WTC11 (cell line): ENCODE measurements at regions not wholly inside any gene's neighbourhood (a gene's known extent, or its start where the extent isn't known, plus 50 kb on each side); places are given as distances from the start of the nearest gene placed in this dataset.

ENCODE experiments used
- E2F5 ChIP-seq: sonication (generic); formaldehyde crosslinking; IDR thresholded peaks from 2 replicates; pipeline ENCODE4 v1.8.1; 2022; ENCODE audit warnings: mild to moderate bottlenecking, moderate library complexity, missing genetic modification reagents
- ETV6 ChIP-seq: sonication (generic); formaldehyde crosslinking; IDR thresholded peaks from 2 replicates; pipeline ENCODE4 v1.8.1; 2022; ENCODE audit warnings: mild to moderate bottlenecking, missing genetic modification reagents
- NR1H2 ChIP-seq: sonication (generic); formaldehyde crosslinking; IDR thresholded peaks from 2 replicates; pipeline ENCODE4 v1.9.0; 2021; ENCODE audit warnings: mild to moderate bottlenecking, moderate library complexity, missing genetic modification reagents
- RELA ChIP-seq: sonication (generic); formaldehyde crosslinking; IDR thresholded peaks from 2 replicates; pipeline ENCODE4 v1.8.1; 2022; ENCODE audit warnings: missing genetic modification reagents, mild to moderate bottlenecking, borderline replicate concordance
- SMAD3 ChIP-seq: sonication (generic); formaldehyde crosslinking; IDR thresholded peaks from 2 replicates; pipeline ENCODE4 v1.8.0; 2022; ENCODE audit warnings: missing genetic modification reagents, mild to moderate bottlenecking, borderline replicate concordance
- SP1 ChIP-seq: sonication (generic); formaldehyde crosslinking; conservative IDR thresholded peaks from 2 replicates; pipeline ENCODE4 v1.8.1; 2022; ENCODE audit warnings: missing genetic modification reagents
- TEAD4 ChIP-seq: sonication (generic); formaldehyde crosslinking; IDR thresholded peaks from 2 replicates; pipeline ENCODE4 v1.8.0; 2022; ENCODE audit warnings: mild to moderate bottlenecking, missing genetic modification reagents
- USF1 ChIP-seq: sonication (generic); formaldehyde crosslinking; IDR thresholded peaks from 2 replicates; pipeline ENCODE4 v1.8.0; 2022; ENCODE audit warnings: mild to moderate bottlenecking, missing genetic modification reagents
- ZNF423 ChIP-seq: fragments of 250-450 bp; sonication (Bioruptor Pico); IDR thresholded peaks from 2 replicates; pipeline ENCODE4 v2.1.2; 2022; ENCODE audit warnings: mild to moderate bottlenecking, moderate library complexity
- TF ChIP-seq, protein P1 (sequence below): sonication (generic); formaldehyde crosslinking; IDR thresholded peaks from 2 replicates; pipeline ENCODE4 v1.8.1; 2023; ENCODE audit warnings: mild to moderate bottlenecking, missing genetic modification reagents
- TF ChIP-seq, protein P2 (sequence below): fragments of 200-600 bp; IDR thresholded peaks from 2 replicates; pipeline ENCODE4 v1.8.0; 2022; ENCODE audit warnings: antibody characterized with exemption
- TF ChIP-seq, protein P3 (sequence below): sonication (generic); formaldehyde crosslinking; IDR thresholded peaks from 2 replicates; pipeline ENCODE4 v1.8.0; 2022; ENCODE audit warnings: mild to moderate bottlenecking, missing genetic modification reagents
- TF ChIP-seq, protein P4 (sequence below): sonication (generic); formaldehyde crosslinking; IDR thresholded peaks from 2 replicates; pipeline ENCODE4 v1.8.1; 2022; ENCODE audit warnings: low read depth, mild to moderate bottlenecking, moderate library complexity, missing genetic modification reagents, borderline replicate concordance
- TF ChIP-seq, protein P5 (sequence below): sonication (generic); formaldehyde crosslinking; conservative IDR thresholded peaks from 2 replicates; pipeline ENCODE4 v1.8.1; 2023; ENCODE audit warnings: mild to moderate bottlenecking, low read depth, missing genetic modification reagents, moderate library complexity

GRCh38 chr2:146119586-146119985, 1599.7 kb upstream of the ZEB2 start:
- TF ChIP-seq, protein P1, sequence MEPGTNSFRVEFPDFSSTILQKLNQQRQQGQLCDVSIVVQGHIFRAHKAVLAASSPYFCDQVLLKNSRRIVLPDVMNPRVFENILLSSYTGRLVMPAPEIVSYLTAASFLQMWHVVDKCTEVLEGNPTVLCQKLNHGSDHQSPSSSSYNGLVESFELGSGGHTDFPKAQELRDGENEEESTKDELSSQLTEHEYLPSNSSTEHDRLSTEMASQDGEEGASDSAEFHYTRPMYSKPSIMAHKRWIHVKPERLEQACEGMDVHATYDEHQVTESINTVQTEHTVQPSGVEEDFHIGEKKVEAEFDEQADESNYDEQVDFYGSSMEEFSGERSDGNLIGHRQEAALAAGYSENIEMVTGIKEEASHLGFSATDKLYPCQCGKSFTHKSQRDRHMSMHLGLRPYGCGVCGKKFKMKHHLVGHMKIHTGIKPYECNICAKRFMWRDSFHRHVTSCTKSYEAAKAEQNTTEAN (CRISPR knock-in tag) = no peak
- TF ChIP-seq, protein P2, sequence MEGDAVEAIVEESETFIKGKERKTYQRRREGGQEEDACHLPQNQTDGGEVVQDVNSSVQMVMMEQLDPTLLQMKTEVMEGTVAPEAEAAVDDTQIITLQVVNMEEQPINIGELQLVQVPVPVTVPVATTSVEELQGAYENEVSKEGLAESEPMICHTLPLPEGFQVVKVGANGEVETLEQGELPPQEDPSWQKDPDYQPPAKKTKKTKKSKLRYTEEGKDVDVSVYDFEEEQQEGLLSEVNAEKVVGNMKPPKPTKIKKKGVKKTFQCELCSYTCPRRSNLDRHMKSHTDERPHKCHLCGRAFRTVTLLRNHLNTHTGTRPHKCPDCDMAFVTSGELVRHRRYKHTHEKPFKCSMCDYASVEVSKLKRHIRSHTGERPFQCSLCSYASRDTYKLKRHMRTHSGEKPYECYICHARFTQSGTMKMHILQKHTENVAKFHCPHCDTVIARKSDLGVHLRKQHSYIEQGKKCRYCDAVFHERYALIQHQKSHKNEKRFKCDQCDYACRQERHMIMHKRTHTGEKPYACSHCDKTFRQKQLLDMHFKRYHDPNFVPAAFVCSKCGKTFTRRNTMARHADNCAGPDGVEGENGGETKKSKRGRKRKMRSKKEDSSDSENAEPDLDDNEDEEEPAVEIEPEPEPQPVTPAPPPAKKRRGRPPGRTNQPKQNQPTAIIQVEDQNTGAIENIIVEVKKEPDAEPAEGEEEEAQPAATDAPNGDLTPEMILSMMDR = no peak
- TF ChIP-seq SMAD3 (CRISPR knock-in tag) (no peak), RELA (CRISPR knock-in tag) (no peak), USF1 (CRISPR knock-in tag) (no peak), TEAD4 (CRISPR knock-in tag) (no peak), NR1H2 (CRISPR knock-in tag) (no peak), ZNF423 (CRISPR knock-in tag) (no peak), ETV6 (no peak), SP1 (CRISPR knock-in tag) (no peak), E2F5 (CRISPR knock-in tag) (no peak)
- TF ChIP-seq, protein P3, sequence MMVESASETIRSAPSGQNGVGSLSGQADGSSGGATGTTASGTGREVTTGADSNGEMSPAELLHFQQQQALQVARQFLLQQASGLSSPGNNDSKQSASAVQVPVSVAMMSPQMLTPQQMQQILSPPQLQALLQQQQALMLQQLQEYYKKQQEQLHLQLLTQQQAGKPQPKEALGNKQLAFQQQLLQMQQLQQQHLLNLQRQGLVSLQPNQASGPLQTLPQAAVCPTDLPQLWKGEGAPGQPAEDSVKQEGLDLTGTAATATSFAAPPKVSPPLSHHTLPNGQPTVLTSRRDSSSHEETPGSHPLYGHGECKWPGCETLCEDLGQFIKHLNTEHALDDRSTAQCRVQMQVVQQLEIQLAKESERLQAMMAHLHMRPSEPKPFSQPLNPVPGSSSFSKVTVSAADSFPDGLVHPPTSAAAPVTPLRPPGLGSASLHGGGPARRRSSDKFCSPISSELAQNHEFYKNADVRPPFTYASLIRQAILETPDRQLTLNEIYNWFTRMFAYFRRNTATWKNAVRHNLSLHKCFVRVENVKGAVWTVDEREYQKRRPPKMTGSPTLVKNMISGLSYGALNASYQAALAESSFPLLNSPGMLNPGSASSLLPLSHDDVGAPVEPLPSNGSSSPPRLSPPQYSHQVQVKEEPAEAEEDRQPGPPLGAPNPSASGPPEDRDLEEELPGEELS (CRISPR knock-in tag) = no peak
- TF ChIP-seq, protein P4, sequence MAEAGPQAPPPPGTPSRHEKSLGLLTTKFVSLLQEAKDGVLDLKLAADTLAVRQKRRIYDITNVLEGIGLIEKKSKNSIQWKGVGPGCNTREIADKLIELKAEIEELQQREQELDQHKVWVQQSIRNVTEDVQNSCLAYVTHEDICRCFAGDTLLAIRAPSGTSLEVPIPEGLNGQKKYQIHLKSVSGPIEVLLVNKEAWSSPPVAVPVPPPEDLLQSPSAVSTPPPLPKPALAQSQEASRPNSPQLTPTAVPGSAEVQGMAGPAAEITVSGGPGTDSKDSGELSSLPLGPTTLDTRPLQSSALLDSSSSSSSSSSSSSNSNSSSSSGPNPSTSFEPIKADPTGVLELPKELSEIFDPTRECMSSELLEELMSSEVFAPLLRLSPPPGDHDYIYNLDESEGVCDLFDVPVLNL = no peak
- TF ChIP-seq, protein P5, sequence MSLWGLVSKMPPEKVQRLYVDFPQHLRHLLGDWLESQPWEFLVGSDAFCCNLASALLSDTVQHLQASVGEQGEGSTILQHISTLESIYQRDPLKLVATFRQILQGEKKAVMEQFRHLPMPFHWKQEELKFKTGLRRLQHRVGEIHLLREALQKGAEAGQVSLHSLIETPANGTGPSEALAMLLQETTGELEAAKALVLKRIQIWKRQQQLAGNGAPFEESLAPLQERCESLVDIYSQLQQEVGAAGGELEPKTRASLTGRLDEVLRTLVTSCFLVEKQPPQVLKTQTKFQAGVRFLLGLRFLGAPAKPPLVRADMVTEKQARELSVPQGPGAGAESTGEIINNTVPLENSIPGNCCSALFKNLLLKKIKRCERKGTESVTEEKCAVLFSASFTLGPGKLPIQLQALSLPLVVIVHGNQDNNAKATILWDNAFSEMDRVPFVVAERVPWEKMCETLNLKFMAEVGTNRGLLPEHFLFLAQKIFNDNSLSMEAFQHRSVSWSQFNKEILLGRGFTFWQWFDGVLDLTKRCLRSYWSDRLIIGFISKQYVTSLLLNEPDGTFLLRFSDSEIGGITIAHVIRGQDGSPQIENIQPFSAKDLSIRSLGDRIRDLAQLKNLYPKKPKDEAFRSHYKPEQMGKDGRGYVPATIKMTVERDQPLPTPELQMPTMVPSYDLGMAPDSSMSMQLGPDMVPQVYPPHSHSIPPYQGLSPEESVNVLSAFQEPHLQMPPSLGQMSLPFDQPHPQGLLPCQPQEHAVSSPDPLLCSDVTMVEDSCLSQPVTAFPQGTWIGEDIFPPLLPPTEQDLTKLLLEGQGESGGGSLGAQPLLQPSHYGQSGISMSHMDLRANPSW (CRISPR knock-in tag) = no peak
